GM12873 (cell line): ENCODE measurements at regions not wholly inside any gene's neighbourhood (a gene's known extent, or its start where the extent isn't known, plus 50 kb on each side); places are given as distances from the start of the nearest gene placed in this dataset.

Experiments used
- CTCF ChIP-seq: IDR thresholded peaks from 2 replicates; pipeline ENCODE4 v1.5.1; 2012; ENCODE audit warnings: low read depth, mild to moderate bottlenecking, moderate library complexity, low read length, control low read depth; ENCODE audit not compliant: insufficient read depth; ENCODE audit errors: missing control alignments

GRCh38 chr4:57194068-57194611 is 84.0 kb upstream of the IGFBP7 start:
- TF ChIP-seq CTCF, result no peak

DNA sequence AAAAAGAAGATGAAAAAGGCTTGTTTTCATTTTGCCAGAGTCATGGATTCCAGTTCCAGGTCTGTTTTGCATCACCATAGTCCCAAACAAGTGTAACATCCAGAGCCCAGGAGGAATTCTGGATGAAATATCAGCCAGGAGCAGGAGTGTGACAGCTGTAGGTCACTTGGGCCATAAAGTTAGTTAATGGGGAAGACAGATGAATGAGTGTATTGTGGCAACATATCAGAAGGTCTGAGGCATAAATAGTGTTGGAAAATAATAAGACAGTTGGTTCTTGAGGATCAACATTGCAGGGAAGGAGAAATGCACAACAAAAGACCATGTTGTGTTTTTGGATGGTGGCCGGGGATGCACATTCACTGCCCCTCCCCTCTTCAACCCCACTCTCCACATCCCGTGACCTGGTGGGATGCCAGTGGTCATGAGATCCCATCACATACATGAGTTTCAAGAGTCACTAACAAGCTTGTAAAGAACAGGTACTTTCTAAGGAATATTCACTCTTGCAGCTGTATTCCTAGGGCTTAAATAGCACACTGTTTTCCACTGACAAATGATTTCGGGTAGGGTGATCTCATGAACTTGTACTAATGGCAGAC is 83.1 kb upstream of the IGFBP7 start:
- TF ChIP-seq CTCF, result no peak

DNA sequence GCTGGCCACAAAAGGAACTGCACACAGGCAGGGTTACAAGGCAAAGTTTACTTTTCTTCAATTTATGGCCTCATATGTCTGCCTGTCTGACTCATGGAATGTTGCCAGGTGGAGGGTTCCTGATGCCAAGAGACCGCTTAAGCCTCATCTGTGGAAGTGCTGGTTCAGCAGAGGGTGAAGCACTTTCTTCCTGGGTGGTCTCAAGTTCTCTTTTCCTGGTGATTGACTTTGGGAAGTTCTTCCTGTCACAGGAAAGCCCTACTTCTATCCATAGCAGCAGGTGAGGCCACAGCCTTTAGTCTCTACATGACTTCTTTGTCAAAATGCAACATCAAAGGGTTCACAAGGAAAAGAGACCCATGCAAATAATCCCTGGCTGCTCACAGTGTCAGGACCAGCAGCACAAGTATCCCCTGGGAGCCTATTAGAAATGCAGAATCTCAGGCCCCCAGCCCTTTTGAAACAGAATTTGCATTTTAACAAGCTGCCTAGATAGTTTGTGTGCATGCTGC is 81.4 kb upstream of the IGFBP7 start:
- no peak for TF ChIP-seq CTCF

DNA sequence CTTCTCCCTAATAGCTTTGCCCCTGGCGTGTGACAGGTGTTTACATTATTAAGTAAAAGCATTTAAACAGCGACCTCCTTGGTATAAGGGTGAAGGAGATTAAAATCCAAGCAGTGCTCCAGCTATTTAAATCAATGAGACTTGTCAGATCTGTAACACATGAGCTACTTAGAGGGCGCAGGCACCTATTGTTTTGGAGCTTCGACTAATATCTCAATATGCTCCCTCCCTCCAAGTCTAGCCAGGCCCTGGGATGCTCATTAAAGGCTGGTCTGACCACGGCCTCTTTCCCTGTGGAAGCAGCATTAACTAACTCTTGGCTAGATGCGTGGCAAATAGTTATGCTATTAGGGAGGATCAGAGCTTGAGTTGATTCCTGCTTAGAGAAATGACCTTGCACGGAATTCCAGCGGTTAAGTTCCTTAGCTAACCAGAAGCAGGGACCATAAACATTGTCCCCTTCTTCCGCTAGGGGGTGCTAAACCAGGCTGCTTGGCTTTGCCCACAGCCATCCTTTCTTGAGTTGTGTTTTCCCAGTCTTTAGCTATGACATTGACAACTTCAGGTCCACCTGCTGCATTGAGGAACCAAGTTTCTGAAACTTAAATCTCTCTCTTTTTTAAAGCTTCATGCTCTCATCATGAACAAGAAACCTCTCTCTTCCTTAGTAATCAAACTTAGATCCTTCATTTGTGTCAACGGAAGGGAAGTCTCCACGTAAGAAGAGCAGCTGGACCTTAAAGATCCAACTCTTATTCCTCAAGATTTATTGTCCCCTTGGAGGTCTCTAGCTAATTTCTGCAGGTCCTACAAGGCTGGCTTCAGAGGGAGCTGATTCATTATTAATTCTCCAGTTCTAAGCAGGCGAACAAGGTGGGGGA is 80.7 kb upstream of the IGFBP7 start:
- peak; percentile 87 for TF ChIP-seq CTCF

DNA sequence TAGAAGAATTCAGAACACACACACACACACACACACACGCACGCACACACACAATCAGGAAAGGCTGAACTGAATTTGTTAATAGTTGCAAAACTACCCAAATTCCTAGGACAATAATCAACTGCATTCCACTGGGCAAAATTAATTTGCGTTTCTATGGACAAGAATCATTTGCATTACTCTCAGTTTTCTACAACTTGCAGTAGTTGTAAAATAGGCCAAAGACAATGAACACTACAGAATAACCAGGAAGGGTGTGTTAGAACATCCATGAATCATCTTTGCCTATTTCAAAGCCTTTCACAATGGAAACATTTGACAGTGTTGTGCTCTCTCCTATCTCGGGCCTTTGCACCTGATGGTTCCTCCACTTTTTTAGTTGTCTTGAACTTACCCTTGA is 77.1 kb upstream of the IGFBP7 start:
- no peak for TF ChIP-seq CTCF

DNA sequence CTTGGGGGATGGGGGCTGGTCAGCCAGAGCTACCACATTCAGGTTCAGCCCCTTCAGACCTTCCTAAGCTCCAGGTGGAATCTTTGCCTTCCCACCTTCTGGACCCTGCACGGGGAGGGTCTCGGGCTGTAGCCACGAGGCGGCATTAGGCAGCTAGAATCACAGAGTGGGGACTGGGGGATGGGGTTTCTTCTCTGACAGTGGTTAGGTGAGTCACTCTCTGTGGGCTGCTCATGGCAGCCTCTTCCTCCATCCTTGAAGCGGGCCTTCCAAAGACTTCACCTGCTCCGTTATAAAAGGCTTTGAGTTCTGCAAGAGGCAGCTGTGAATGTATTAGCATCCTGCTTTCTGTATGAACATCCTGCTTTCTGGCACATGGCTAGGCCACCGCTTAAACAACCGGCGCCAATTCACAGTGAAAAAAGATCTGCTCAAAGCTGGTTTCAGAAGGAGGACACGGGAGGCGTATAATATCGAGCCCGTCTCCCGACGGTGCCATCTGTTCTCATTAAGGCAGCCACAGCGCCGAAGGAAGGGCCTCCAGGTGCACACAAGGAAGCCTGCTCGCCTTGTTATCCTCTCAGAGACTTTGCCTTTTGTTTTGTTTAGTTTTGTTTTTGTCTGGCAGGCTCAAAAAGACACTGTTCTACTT is 74.3 kb upstream of the IGFBP7 start:
- TF ChIP-seq CTCF, result no peak
